Kidney glomerular epithelial cell (primary cell): ENCODE measurements at regions not wholly inside any gene's neighbourhood (a gene's known extent, or its start where the extent isn't known, plus 50 kb on each side); places are given as distances from the start of the nearest gene placed in this dataset.

Source experiments
- DNase-seq: peaks from one replicate; lab custom pipeline; 2025; lab: John Stamatoyannopoulos, UW

- DNase-seq: no peak
Observed at GRCh38 chr5:165829504-165829903, 2324.1 kb downstream of the MAT2B start.

GRCh38 chr5:165834891-165835290, 2329.5 kb downstream of the MAT2B start:
- no peak for DNase-seq

- no peak for DNase-seq
Observed at GRCh38 chr5:165836046-165836445, 2330.6 kb downstream of the MAT2B start.

- DNase-seq: no peak
Observed at GRCh38 chr5:165837286-165837685, 2331.9 kb downstream of the MAT2B start.

- DNase-seq: no peak
Observed at GRCh38 chr5:165844571-165844970, 2339.2 kb downstream of the MAT2B start.

GRCh38 chr5:165858118-165858517, 2352.7 kb downstream of the MAT2B start:
- DNase-seq: no peak

- DNase-seq: no peak
Observed at GRCh38 chr5:165859251-165859650, 2353.8 kb downstream of the MAT2B start.

GRCh38 chr5:165863239-165863638, 2357.8 kb downstream of the MAT2B start:
- no peak for DNase-seq

- no peak for DNase-seq
Observed at GRCh38 chr5:165871291-165871690, 2365.9 kb downstream of the MAT2B start.

- no peak for DNase-seq
Observed at GRCh38 chr5:165874851-165875250, 2369.4 kb downstream of the MAT2B start.

GRCh38 chr5:165876538-165876937, 2371.1 kb downstream of the MAT2B start:
- DNase-seq: no peak

GRCh38 chr5:165877475-165877874, 2372.1 kb downstream of the MAT2B start:
- DNase-seq: no peak

GRCh38 chr5:165881259-165881658, 2375.8 kb downstream of the MAT2B start:
- no peak for DNase-seq

GRCh38 chr5:165882099-165882498, 2376.7 kb downstream of the MAT2B start:
- DNase-seq: no peak

- DNase-seq: no peak
Observed at GRCh38 chr5:165885623-165886350, 2380.4 kb downstream of the MAT2B start.

- no peak for DNase-seq
Observed at GRCh38 chr5:165887147-165887546, 2381.7 kb downstream of the MAT2B start.

GRCh38 chr5:165892383-165892782, 2387.0 kb downstream of the MAT2B start:
- DNase-seq: no peak

- DNase-seq: no peak
Observed at GRCh38 chr5:165894916-165895315, 2389.5 kb downstream of the MAT2B start.

GRCh38 chr5:165903835-165904234, 2387.6 kb upstream of the WWC1 start:
- no peak for DNase-seq

GRCh38 chr5:165906871-165907270, 2384.6 kb upstream of the WWC1 start:
- no peak for DNase-seq

- DNase-seq: no peak
Observed at GRCh38 chr5:165913059-165913458, 2378.4 kb upstream of the WWC1 start.

- no peak for DNase-seq
Observed at GRCh38 chr5:165914456-165914855, 2377.0 kb upstream of the WWC1 start.

- DNase-seq: no peak
Observed at GRCh38 chr5:165919196-165919595, 2372.2 kb upstream of the WWC1 start.

GRCh38 chr5:165920655-165921054, 2370.8 kb upstream of the WWC1 start:
- no peak for DNase-seq
